HEK293 (cell line): ENCODE measurements at regions not wholly inside any gene's neighbourhood (a gene's known extent, or its start where the extent isn't known, plus 50 kb on each side); places are given as distances from the start of the nearest gene placed in this dataset.
"Not testable (repeated sequence)": the region's sequence is repeated elsewhere in the genome, so short reads cannot be mapped to it uniquely, and the experiment has no call there.

Source experiments
- CTCF ChIA-PET: fragments of 350-600 bp; formaldehyde crosslinking; extraction: SDS; loops from one replicate; lab custom pipeline; 2021; ENCODE audit warnings: antibody characterized with exemption; lab: Yijun Ruan, JAX
- POLR2A ChIA-PET: fragments of 300-600 bp; formaldehyde crosslinking; extraction: SDS; loops from one replicate; lab custom pipeline; 2020; ENCODE audit warnings: antibody characterized with exemption, inconsistent platforms; lab: Yijun Ruan, JAX
- H3K27ac ChIP-seq: fragments of 200-500 bp; sonication (Bioruptor generic); 2 replicates; pipeline ENCODE4 v1.5.1; 2014; ENCODE audit warnings: low read depth, low read length, control low read depth, inconsistent platforms; ENCODE audit errors: extremely low read depth
- H3K36me3 ChIP-seq, 2 experiments: fragments of 200-500 bp in 1 of 2; sonication (Bioruptor generic) in 1 of 2; 1 replicate in 1 of 2; 2 replicates in 1 of 2; pipeline ENCODE4 v1.5.1; 2014 to 2017; ENCODE audit warnings: inconsistent platforms in 2 of 2, low read length in 2 of 2; ENCODE audit not compliant: control insufficient read depth in 2 of 2, insufficient read depth in 1 of 2
- H3K4me1 ChIP-seq: fragments of 200-500 bp; sonication (Bioruptor generic); 2 replicates; pipeline ENCODE4 v1.5.1; 2014; ENCODE audit warnings: mild to moderate bottlenecking, low read length, inconsistent platforms; ENCODE audit not compliant: control insufficient read depth, insufficient read depth
- H3K4me3 ChIP-seq: 2 replicates; pipeline ENCODE4 v1.5.1; 2011; ENCODE audit warnings: low read depth, mild to moderate bottlenecking, control low read depth, low read length, moderate library complexity
- H3K9me3 ChIP-seq: fragments of 200-500 bp; sonication (Bioruptor generic); 2 replicates; pipeline ENCODE4 v1.5.1; 2014; ENCODE audit warnings: low read depth, low read length, inconsistent platforms; ENCODE audit not compliant: control insufficient read depth, insufficient read depth
- GLI2 ChIP-seq: fragments of 450-650 bp; formaldehyde crosslinking; IDR thresholded peaks from 2 replicates; pipeline ENCODE4; 2017; ENCODE audit warnings: missing biosample characterization, missing genetic modification characterization, low read depth, borderline replicate concordance
- HOXA7 ChIP-seq: sonication (generic); formaldehyde crosslinking; IDR thresholded peaks from 2 replicates; pipeline ENCODE4 v1.8.1; 2022; ENCODE audit warnings: missing genetic modification reagents, borderline replicate concordance
- MZF1 ChIP-seq: fragments of 450-650 bp; formaldehyde crosslinking; IDR thresholded peaks from 2 replicates; pipeline ENCODE4 v1.5.1; 2017; ENCODE audit warnings: missing biosample characterization, missing genetic modification characterization, borderline replicate concordance
- SP3 ChIP-seq: fragments of 450-650 bp; formaldehyde crosslinking; IDR thresholded peaks from 2 replicates; pipeline ENCODE4 v1.5.1; 2016; ENCODE audit warnings: missing biosample characterization, missing genetic modification characterization
- ZFP3 ChIP-seq: fragments of 450-650 bp; formaldehyde crosslinking; IDR thresholded peaks from 2 replicates; pipeline ENCODE4 v1.5.1; 2016; ENCODE audit warnings: low read depth, missing biosample characterization, missing genetic modification characterization
- ZIC2 ChIP-seq: fragments of 450-650 bp; formaldehyde crosslinking; IDR thresholded peaks from 2 replicates; pipeline ENCODE4 v1.5.1; 2016; ENCODE audit warnings: missing biosample characterization, missing genetic modification characterization
- ZNF184 ChIP-seq: fragments of 450-650 bp; IDR thresholded peaks from 2 replicates; pipeline ENCODE4 v1.5.1; 2018; ENCODE audit warnings: missing biosample characterization, mild to moderate bottlenecking, missing genetic modification characterization
- ZNF274 ChIP-seq, 2 experiments: fragments of 200-500 bp in 1 of 2; fragments of 450-650 bp in 1 of 2; sonication (Bioruptor generic) in 1 of 2; formaldehyde crosslinking in 1 of 2; IDR thresholded peaks; 2 replicates each; pipeline versions ENCODE4 v1.5.1 to v1.6.1; 2014 to 2016; ENCODE audit warnings: borderline replicate concordance in 1 of 2, inconsistent platforms in 1 of 2, low read length in 1 of 2, missing biosample characterization in 1 of 2, missing genetic modification characterization in 1 of 2
- ZNF548 ChIP-seq: fragments of 450-650 bp; formaldehyde crosslinking; IDR thresholded peaks from 2 replicates; pipeline ENCODE4 v1.5.1; 2016; ENCODE audit warnings: missing biosample characterization, missing genetic modification characterization
- ZNF549 ChIP-seq: fragments of 450-650 bp; IDR thresholded peaks from 2 replicates; pipeline ENCODE4 v1.5.1; 2018; ENCODE audit warnings: missing biosample characterization, missing genetic modification characterization, mild to moderate bottlenecking, inconsistent platforms, moderate library complexity
- ZNF654 ChIP-seq: fragments of 450-650 bp; formaldehyde crosslinking; IDR thresholded peaks from 2 replicates; pipeline ENCODE4 v1.5.1; 2016; ENCODE audit warnings: low read depth, missing biosample characterization, missing genetic modification characterization
- ZNF664 ChIP-seq: fragments of 450-650 bp; formaldehyde crosslinking; IDR thresholded peaks from 2 replicates; pipeline ENCODE4 v1.5.1; 2016; ENCODE audit warnings: missing biosample characterization, missing genetic modification characterization
- ZNF692 ChIP-seq: fragments of 450-650 bp; formaldehyde crosslinking; IDR thresholded peaks from 2 replicates; pipeline ENCODE4 v1.5.1; 2016; ENCODE audit warnings: missing biosample characterization, missing genetic modification characterization
- ZSCAN23 ChIP-seq: fragments of 450-650 bp; formaldehyde crosslinking; IDR thresholded peaks from 2 replicates; pipeline ENCODE4 v1.5.1; 2016; ENCODE audit warnings: missing biosample characterization, missing genetic modification characterization
- TF ChIP-seq, protein P1 (sequence below): fragments of 450-650 bp; formaldehyde crosslinking; IDR thresholded peaks from 2 replicates; pipeline ENCODE4 v1.5.1; 2016; ENCODE audit warnings: missing biosample characterization, missing genetic modification characterization
- TF ChIP-seq, protein P2 (sequence below): fragments of 450-650 bp; formaldehyde crosslinking; IDR thresholded peaks from 2 replicates; pipeline ENCODE4 v1.5.1; 2017; ENCODE audit warnings: missing biosample characterization, missing genetic modification characterization
- TF ChIP-seq, protein P3 (sequence below): fragments of 450-650 bp; formaldehyde crosslinking; IDR thresholded peaks from 2 replicates; pipeline ENCODE4 v1.5.1; 2016; ENCODE audit warnings: missing biosample characterization, missing genetic modification characterization, borderline replicate concordance

GRCh38 chr3:175940881-175941280 is 1081.7 kb downstream of the NAALADL2 start:
- CTCF ChIA-PET = interaction anchor here (0.6 kb wide), 1 partner anchor 28 kb away, joined by 3 read pairs; no protein-coding TSS in a partner anchor
- H3K27ac ChIP-seq = no peak overlapping the region
- H3K4me3 ChIP-seq = no peak overlapping the region
- H3K9me3 ChIP-seq = no peaks in the 10 kb centered on the region
- POLR2A ChIA-PET = no interaction called here
- H3K36me3 ChIP-seq = no peaks in the 10 kb centered on the region
- no peaks in the 10 kb centered on the region for H3K4me1 ChIP-seq
- TF ChIP-seq ZNF664 (tag by site-specific recombination) = no peak
- TF ChIP-seq ZNF654 (tag by site-specific recombination) = peak; percentile 5; the same call in 1 of the 2 replicates

DNA sequence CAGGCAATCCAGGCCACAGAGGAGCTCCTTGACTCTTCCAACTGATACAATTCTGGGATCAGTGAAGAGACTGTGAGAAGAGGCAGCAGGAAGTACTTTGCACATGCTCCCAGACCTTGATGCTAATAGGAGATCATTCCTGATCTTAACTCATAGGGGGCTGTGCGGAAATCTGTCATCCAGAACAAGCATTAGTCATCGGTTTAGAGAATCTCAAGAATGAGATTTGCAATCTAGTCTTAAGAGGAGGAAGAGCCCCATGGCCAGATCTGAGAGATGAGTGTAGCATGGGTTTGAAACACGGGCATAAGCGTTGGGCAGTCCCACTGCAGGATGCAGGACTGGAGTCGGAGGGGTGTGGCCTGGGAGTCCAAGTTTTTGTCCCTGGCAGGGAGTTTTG is 1081.1 kb downstream of the NAALADL2 start:
- no peaks in the 10 kb centered on the region for H3K9me3 ChIP-seq
- TF ChIP-seq HOXA7 (CRISPR knock-in tag) = no peak
- no peak for TF ChIP-seq ZNF692
- TF ChIP-seq, protein P1, sequence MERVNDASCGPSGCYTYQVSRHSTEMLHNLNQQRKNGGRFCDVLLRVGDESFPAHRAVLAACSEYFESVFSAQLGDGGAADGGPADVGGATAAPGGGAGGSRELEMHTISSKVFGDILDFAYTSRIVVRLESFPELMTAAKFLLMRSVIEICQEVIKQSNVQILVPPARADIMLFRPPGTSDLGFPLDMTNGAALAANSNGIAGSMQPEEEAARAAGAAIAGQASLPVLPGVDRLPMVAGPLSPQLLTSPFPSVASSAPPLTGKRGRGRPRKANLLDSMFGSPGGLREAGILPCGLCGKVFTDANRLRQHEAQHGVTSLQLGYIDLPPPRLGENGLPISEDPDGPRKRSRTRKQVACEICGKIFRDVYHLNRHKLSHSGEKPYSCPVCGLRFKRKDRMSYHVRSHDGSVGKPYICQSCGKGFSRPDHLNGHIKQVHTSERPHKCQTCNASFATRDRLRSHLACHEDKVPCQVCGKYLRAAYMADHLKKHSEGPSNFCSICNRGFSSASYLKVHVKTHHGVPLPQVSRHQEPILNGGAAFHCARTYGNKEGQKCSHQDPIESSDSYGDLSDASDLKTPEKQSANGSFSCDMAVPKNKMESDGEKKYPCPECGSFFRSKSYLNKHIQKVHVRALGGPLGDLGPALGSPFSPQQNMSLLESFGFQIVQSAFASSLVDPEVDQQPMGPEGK (tag by site-specific recombination) = no peak
- no peak for TF ChIP-seq ZFP3 (tag by site-specific recombination)
- TF ChIP-seq ZNF184 (tag by site-specific recombination) = no peak
- no peak for TF ChIP-seq ZNF549 (tag by site-specific recombination)
- TF ChIP-seq ZNF548 = no peak
- no peak for TF ChIP-seq ZIC2
- TF ChIP-seq ZSCAN23 (tag by site-specific recombination) = no peak
- no peak for TF ChIP-seq SP3
- no peak for TF ChIP-seq GLI2
- no peaks in the 10 kb centered on the region for H3K36me3 ChIP-seq
- H3K4me1 ChIP-seq = no peaks in the 10 kb centered on the region
- CTCF ChIA-PET = interaction anchor here (0.7 kb wide), 1 partner anchor 625 kb away, joined by 3 read pairs; no protein-coding TSS in a partner anchor
- POLR2A ChIA-PET = no interaction called here
- no peak overlapping the region for H3K27ac ChIP-seq
- H3K4me3 ChIP-seq = no peak overlapping the region

DNA sequence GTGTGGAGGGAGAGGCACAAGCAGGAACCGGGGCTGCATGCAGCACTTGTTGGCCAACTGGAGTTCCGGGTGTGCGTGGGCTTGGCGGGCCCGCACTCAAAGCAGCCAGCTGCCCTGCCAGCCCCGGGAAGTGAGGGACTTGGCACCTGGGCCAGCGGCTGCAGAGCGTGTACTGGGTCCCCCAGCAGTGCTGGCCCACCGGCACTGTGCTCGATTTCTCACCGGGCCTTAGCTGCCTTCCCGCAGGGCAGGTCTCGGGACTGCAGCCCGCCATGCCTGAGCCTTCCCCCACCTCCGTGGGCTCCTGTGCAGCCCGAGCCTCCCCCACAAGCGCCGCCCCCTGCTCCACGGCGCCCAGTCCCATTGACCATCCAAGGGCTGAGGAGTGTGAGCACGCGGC is 1078.2 kb downstream of the NAALADL2 start:
- H3K9me3 ChIP-seq, CTCF ChIA-PET, H3K4me3 ChIP-seq, H3K4me1 ChIP-seq, H3K36me3 ChIP-seq, H3K27ac ChIP-seq, POLR2A ChIA-PET: not testable (repeated sequence)

DNA sequence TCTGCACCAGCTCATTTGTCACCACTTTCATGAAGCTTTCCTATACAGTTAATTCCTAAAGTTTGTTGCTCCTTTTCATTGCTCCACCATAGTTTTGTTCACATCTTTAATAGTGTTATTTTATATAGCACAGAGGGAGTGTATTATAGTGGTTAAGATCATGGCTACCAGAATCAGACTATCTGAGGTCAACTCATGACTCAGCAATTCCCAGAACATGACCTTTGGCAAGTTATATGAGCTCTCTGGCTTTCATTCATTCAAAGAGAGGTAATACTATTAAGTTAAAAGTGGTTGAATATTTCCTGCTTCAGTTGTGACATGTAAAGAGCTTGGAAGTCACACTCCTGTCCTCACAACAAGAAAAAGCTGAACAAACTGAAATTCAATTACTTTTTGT is 1073.5 kb downstream of the NAALADL2 start:
- H3K4me3 ChIP-seq = no peak overlapping the region
- ChIA-PET CTCF (interaction anchor here (0.6 kb wide), 1 partner anchor 17 kb away, joined by 3 read pairs; no protein-coding TSS in a partner anchor), POLR2A (no interaction called here)
- no peaks in the 10 kb centered on the region for H3K9me3 ChIP-seq
- H3K36me3 ChIP-seq = no peaks in the 10 kb centered on the region
- no peaks in the 10 kb centered on the region for H3K4me1 ChIP-seq
- no peak overlapping the region for H3K27ac ChIP-seq
- TF ChIP-seq ZNF274 (IDR thresholded peaks at IDR 0.05; ENCODE audit: low read length) = no peak
- TF ChIP-seq ZNF274 (tag by site-specific recombination; IDR thresholded peaks at IDR 0.05; ENCODE audit: borderline replicate concordance) = no peak
- TF ChIP-seq, protein P2, sequence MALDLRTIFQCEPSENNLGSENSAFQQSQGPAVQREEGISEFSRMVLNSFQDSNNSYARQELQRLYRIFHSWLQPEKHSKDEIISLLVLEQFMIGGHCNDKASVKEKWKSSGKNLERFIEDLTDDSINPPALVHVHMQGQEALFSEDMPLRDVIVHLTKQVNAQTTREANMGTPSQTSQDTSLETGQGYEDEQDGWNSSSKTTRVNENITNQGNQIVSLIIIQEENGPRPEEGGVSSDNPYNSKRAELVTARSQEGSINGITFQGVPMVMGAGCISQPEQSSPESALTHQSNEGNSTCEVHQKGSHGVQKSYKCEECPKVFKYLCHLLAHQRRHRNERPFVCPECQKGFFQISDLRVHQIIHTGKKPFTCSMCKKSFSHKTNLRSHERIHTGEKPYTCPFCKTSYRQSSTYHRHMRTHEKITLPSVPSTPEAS (tag by site-specific recombination) = no peak
- TF ChIP-seq MZF1 = no peak
- TF ChIP-seq, protein P3, sequence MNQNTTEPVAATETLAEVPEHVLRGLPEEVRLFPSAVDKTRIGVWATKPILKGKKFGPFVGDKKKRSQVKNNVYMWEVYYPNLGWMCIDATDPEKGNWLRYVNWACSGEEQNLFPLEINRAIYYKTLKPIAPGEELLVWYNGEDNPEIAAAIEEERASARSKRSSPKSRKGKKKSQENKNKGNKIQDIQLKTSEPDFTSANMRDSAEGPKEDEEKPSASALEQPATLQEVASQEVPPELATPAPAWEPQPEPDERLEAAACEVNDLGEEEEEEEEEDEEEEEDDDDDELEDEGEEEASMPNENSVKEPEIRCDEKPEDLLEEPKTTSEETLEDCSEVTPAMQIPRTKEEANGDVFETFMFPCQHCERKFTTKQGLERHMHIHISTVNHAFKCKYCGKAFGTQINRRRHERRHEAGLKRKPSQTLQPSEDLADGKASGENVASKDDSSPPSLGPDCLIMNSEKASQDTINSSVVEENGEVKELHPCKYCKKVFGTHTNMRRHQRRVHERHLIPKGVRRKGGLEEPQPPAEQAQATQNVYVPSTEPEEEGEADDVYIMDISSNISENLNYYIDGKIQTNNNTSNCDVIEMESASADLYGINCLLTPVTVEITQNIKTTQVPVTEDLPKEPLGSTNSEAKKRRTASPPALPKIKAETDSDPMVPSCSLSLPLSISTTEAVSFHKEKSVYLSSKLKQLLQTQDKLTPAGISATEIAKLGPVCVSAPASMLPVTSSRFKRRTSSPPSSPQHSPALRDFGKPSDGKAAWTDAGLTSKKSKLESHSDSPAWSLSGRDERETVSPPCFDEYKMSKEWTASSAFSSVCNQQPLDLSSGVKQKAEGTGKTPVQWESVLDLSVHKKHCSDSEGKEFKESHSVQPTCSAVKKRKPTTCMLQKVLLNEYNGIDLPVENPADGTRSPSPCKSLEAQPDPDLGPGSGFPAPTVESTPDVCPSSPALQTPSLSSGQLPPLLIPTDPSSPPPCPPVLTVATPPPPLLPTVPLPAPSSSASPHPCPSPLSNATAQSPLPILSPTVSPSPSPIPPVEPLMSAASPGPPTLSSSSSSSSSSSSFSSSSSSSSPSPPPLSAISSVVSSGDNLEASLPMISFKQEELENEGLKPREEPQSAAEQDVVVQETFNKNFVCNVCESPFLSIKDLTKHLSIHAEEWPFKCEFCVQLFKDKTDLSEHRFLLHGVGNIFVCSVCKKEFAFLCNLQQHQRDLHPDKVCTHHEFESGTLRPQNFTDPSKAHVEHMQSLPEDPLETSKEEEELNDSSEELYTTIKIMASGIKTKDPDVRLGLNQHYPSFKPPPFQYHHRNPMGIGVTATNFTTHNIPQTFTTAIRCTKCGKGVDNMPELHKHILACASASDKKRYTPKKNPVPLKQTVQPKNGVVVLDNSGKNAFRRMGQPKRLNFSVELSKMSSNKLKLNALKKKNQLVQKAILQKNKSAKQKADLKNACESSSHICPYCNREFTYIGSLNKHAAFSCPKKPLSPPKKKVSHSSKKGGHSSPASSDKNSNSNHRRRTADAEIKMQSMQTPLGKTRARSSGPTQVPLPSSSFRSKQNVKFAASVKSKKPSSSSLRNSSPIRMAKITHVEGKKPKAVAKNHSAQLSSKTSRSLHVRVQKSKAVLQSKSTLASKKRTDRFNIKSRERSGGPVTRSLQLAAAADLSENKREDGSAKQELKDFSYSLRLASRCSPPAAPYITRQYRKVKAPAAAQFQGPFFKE (tag by site-specific recombination) = no peak
